ENCODE measurements at regions not wholly inside any gene's neighbourhood (a gene's known extent, or its start where the extent isn't known, plus 50 kb on each side); places are given as distances from the start of the nearest gene placed in this dataset.

DNA sequence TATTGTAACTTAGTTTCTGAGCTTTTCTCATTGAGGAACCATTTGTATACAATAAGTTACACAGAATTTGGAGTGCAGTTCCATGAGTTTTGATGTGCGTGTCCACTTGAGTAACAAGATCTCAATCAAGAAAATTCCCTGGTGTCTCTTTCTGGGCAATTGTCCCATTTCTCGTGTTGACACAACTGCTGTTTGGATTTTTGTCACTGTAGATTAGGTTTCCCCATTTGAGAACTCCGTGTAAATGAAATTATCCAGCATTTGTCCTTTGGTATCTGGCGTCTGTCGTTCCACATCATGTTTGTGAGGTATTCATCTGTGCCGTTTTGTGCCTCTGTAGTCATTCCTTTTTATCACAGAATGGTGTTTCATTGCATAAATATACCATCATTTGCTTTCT is 547.0 kb downstream of the TBC1D22A start:
- Histone ChIP-seq H3K4me1 (ENCODE audit: insufficient read depth, low read length) (no peaks in the 10 kb centered on the region), H3K9ac (ENCODE audit: insufficient read depth, low read depth, low read length) (no peak overlapping the region), H3K27ac (ENCODE audit: extremely low read length, insufficient read depth, low read length) (no peak overlapping the region), H2AFZ (ENCODE audit: low read length) (no peak overlapping the region), H3K9me3 (ENCODE audit: low read length) (no peaks in the 10 kb centered on the region), H4K20me1 (ENCODE audit: insufficient read depth, low read length) (no peaks in the 10 kb centered on the region), H3K4me3 (replicated peaks in 1 of 3; ENCODE audit: insufficient read depth in 1 of 3, low read depth in 2 of 3, low read length in 3 of 3) (no peak overlapping the region), H3K79me2 (ENCODE audit: insufficient read depth, low read length) (no peaks in the 10 kb centered on the region), H3K36me3 (replicated peaks in 1 of 2; ENCODE audit: control insufficient read depth in 1 of 2, insufficient read depth in 2 of 2, low read length in 2 of 2) (no peaks in the 10 kb centered on the region), H3K4me2 (ENCODE audit: low read depth, low read length) (no peak overlapping the region), H3K27me3 (ENCODE audit: control insufficient read depth in 1 of 2, insufficient read depth in 2 of 2, low read length in 2 of 2) (peaks cover 0 to 17% of the 10 kb centered on the region in 2 experiments; a peak in 2 of 5 replicates)
- in situ Hi-C loops (cut with HindIII; ENCODE audit: extremely low pct_ligation_motif_present, low pct_unique_long_range_greater_than_20kb) (no loop called here), intact Hi-C loops (cut with micrococcal nuclease; ENCODE audit: unreplicated experiment) (no loop called here)
- TF ChIP-seq MYC (CRISPR knock-in tag; IDR thresholded peaks at IDR 0.05; ENCODE audit: borderline replicate concordance) (no peak), MYNN (CRISPR knock-in tag; IDR thresholded peaks at IDR 0.05; ENCODE audit: low read depth) (no peak), ISX (CRISPR knock-in tag; conservative IDR thresholded peaks at IDR 0.05) (no peak), SP2 (CRISPR knock-in tag; IDR thresholded peaks at IDR 0.05) (no peak), ZNF839 (CRISPR knock-in tag; IDR thresholded peaks at IDR 0.05; ENCODE audit: borderline replicate concordance) (no peak), CBX5 (CRISPR knock-in tag; IDR thresholded peaks at IDR 0.05; ENCODE audit: borderline replicate concordance) (no peak), KLF11 (CRISPR knock-in tag; IDR thresholded peaks at IDR 0.05) (no peak)
- TF ChIP-seq, protein P1, sequence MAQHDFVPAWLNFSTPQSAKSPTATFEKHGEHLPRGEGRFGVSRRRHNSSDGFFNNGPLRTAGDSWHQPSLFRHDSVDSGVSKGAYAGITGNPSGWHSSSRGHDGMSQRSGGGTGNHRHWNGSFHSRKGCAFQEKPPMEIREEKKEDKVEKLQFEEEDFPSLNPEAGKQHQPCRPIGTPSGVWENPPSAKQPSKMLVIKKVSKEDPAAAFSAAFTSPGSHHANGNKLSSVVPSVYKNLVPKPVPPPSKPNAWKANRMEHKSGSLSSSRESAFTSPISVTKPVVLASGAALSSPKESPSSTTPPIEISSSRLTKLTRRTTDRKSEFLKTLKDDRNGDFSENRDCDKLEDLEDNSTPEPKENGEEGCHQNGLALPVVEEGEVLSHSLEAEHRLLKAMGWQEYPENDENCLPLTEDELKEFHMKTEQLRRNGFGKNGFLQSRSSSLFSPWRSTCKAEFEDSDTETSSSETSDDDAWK (CRISPR knock-in tag; IDR thresholded peaks at IDR 0.05) = no peak
- TF ChIP-seq, protein P2, sequence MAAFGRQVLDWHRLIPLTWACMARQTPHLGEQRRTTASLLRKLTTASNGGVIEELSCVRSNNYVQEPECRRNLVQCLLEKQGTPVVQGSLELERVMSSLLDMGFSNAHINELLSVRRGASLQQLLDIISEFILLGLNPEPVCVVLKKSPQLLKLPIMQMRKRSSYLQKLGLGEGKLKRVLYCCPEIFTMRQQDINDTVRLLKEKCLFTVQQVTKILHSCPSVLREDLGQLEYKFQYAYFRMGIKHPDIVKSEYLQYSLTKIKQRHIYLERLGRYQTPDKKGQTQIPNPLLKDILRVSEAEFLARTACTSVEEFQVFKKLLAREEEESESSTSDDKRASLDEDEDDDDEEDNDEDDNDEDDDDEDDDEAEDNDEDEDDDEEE (CRISPR knock-in tag; IDR thresholded peaks at IDR 0.05) = no peak
- TF ChIP-seq, protein P3, sequence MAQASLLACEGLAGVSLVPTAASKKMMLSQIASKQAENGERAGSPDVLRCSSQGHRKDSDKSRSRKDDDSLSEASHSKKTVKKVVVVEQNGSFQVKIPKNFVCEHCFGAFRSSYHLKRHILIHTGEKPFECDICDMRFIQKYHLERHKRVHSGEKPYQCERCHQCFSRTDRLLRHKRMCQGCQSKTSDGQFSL (CRISPR knock-in tag; IDR thresholded peaks at IDR 0.05) = no peak
- TF ChIP-seq, protein P4, sequence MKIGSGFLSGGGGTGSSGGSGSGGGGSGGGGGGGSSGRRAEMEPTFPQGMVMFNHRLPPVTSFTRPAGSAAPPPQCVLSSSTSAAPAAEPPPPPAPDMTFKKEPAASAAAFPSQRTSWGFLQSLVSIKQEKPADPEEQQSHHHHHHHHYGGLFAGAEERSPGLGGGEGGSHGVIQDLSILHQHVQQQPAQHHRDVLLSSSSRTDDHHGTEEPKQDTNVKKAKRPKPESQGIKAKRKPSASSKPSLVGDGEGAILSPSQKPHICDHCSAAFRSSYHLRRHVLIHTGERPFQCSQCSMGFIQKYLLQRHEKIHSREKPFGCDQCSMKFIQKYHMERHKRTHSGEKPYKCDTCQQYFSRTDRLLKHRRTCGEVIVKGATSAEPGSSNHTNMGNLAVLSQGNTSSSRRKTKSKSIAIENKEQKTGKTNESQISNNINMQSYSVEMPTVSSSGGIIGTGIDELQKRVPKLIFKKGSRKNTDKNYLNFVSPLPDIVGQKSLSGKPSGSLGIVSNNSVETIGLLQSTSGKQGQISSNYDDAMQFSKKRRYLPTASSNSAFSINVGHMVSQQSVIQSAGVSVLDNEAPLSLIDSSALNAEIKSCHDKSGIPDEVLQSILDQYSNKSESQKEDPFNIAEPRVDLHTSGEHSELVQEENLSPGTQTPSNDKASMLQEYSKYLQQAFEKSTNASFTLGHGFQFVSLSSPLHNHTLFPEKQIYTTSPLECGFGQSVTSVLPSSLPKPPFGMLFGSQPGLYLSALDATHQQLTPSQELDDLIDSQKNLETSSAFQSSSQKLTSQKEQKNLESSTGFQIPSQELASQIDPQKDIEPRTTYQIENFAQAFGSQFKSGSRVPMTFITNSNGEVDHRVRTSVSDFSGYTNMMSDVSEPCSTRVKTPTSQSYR (CRISPR knock-in tag; IDR thresholded peaks at IDR 0.05; ENCODE audit: borderline replicate concordance) = no peak
- FAIRE-seq = no peak
- CTCF ChIA-PET (ENCODE audit: low intra/inter-chr PET ratio, low total read pairs) = no interaction called here
- POLR2A ChIA-PET = no interaction called here
- no TSS peak for BruUV-seq (replicated peaks)
- DNase-seq (ENCODE audit: low spot score) = no peak
- WGBS (ENCODE audit: low lambda C conversion rate) = 4% methylated on average over 6 of the region's 6 CpGs
- no peak for ATAC-seq

Measured in HepG2 (cell line).